Neutrophil (primary cell): ENCODE measurements at regions not wholly inside any gene's neighbourhood (a gene's known extent, or its start where the extent isn't known, plus 50 kb on each side); places are given as distances from the start of the nearest gene placed in this dataset.

Source experiments
- H3K27ac ChIP-seq: fragments of 200-600 bp; sonication (generic); 2 replicates; pipeline ENCODE4 v1.5.1; 2016; ENCODE audit warnings: mild to moderate bottlenecking, moderate library complexity
- H3K27me3 ChIP-seq: fragments of 200-600 bp; sonication (generic); 2 replicates; pipeline ENCODE4 v1.6.0; 2016; ENCODE audit warnings: mild to moderate bottlenecking
- H3K36me3 ChIP-seq: fragments of 200-600 bp; sonication (generic); 2 replicates; pipeline ENCODE4 v1.5.1; 2017
- H3K4me1 ChIP-seq, 2 experiments: fragments of 200-600 bp in 1 of 2; sonication (generic) in 1 of 2; 1 replicate in 1 of 2; 2 replicates in 1 of 2; pipeline versions ENCODE4 v1.5.1 to v1.6.1; 2013 to 2016; ENCODE audit warnings: low read depth in 1 of 2, low read length in 1 of 2, mild to moderate bottlenecking in 1 of 2, moderate library complexity in 1 of 2; ENCODE audit not compliant: control insufficient read depth in 1 of 2, insufficient read depth in 1 of 2
- H3K4me3 ChIP-seq, 2 experiments: fragments of 200-600 bp in 1 of 2; sonication (generic) in 1 of 2; 1 replicate in 1 of 2; 2 replicates in 1 of 2; pipeline ENCODE4 v1.5.1; 2013 to 2016; ENCODE audit warnings: low read depth in 1 of 2, low read length in 1 of 2, mild to moderate bottlenecking in 1 of 2, moderate library complexity in 1 of 2
- H3K9me3 ChIP-seq: fragments of 200-600 bp; sonication (generic); 2 replicates; pipeline ENCODE4 v1.5.1; 2016
- CTCF ChIP-seq: fragments of 200-600 bp; sonication (generic); IDR thresholded peaks from 2 replicates; pipeline ENCODE4 v1.5.1; 2016; ENCODE audit warnings: antibody characterized with exemption

GRCh38 chr1:47686731-47687630, 249.1 kb downstream of the FOXD2 start:
- H3K36me3 ChIP-seq, result no peaks in the 10 kb centered on the region
- no peak overlapping the region for H3K27ac ChIP-seq
- TF ChIP-seq CTCF, result no peak
- H3K9me3 ChIP-seq, result no peaks in the 10 kb centered on the region
- no peaks in the 10 kb centered on the region for H3K4me1 ChIP-seq
- no peak overlapping the region for H3K4me3 ChIP-seq
- peaks cover 24% of the 10 kb centered on the region for H3K27me3 ChIP-seq

- no peak for TF ChIP-seq CTCF
- Histone ChIP-seq H3K36me3 (no peaks in the 10 kb centered on the region), H3K9me3 (no peaks in the 10 kb centered on the region), H3K4me3 (no peak overlapping the region), H3K27me3 (peaks cover 28% of the 10 kb centered on the region), H3K27ac (no peak overlapping the region), H3K4me1 (no peaks in the 10 kb centered on the region)
Observed at GRCh38 chr1:47687631-47688460, 250.0 kb downstream of the FOXD2 start.

- no peaks in the 10 kb centered on the region for H3K4me1 ChIP-seq
- no peak for TF ChIP-seq CTCF
- H3K36me3 ChIP-seq, result no peaks in the 10 kb centered on the region
- H3K27ac ChIP-seq, result no peak overlapping the region
- H3K4me3 ChIP-seq, result no peak overlapping the region
- H3K9me3 ChIP-seq, result no peaks in the 10 kb centered on the region
- peaks cover 28% of the 10 kb centered on the region for H3K27me3 ChIP-seq
Observed at GRCh38 chr1:47688461-47689296, 250.8 kb downstream of the FOXD2 start.

- TF ChIP-seq CTCF, result no peak
- Histone ChIP-seq H3K27ac (no peak overlapping the region), H3K27me3 (peaks cover 28% of the 10 kb centered on the region), H3K4me3 (no peak overlapping the region), H3K9me3 (no peaks in the 10 kb centered on the region), H3K4me1 (no peaks in the 10 kb centered on the region), H3K36me3 (no peaks in the 10 kb centered on the region)
Observed at GRCh38 chr1:47689894-47690293, 252.1 kb downstream of the FOXD2 start.
